Esophagus muscularis mucosa (tissue), 3 donors: ENCODE measurements at regions not wholly inside any gene's neighbourhood (a gene's known extent, or its start where the extent isn't known, plus 50 kb on each side); places are given as distances from the start of the nearest gene placed in this dataset.

ENCODE experiments used
- POLR2AphosphoS5 ChIP-seq, 2 donors: sonication (generic); formaldehyde crosslinking; IDR thresholded peaks; one replicate each; pipeline ENCODE4 v1.6.1; 2017; ENCODE audit warnings: antibody characterized with exemption in 2 of 2
- TF ChIP-seq, protein P1 (sequence below), 3 experiments: fragments of 200-600 bp in 2 of 3; fragments of 450-650 bp in 1 of 3; sonication (generic) in 2 of 3; IDR thresholded peaks; one replicate each; pipeline ENCODE4 v1.5.1; 2017 to 2019; ENCODE audit warnings: antibody characterized with exemption in 3 of 3, mild to moderate bottlenecking in 2 of 3, moderate library complexity in 1 of 3

DNA sequence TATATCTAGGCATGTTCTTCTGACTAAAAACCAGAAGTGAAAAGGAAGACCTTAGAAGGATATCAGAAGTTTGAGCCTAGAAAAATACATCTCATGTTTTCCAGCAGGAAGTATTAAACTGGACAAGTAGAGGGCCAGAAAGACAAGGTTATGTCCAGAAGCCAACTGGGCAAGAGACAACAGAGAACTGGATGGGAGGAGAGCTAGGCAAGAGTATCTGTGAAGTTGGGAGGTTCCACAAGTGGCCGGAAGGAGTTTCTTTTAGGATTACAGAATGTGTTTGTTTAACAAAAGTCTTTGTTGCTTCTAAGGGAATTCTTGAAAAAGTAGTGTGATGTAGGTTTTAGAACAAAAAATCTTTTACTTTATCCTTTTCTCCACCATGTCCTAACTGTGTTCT lies 86.4 kb downstream of the CYP26A1 start:
- TF ChIP-seq POLR2AphosphoS5 (IDR thresholded peaks at IDR 0.05): no peak
- TF ChIP-seq, protein P1, sequence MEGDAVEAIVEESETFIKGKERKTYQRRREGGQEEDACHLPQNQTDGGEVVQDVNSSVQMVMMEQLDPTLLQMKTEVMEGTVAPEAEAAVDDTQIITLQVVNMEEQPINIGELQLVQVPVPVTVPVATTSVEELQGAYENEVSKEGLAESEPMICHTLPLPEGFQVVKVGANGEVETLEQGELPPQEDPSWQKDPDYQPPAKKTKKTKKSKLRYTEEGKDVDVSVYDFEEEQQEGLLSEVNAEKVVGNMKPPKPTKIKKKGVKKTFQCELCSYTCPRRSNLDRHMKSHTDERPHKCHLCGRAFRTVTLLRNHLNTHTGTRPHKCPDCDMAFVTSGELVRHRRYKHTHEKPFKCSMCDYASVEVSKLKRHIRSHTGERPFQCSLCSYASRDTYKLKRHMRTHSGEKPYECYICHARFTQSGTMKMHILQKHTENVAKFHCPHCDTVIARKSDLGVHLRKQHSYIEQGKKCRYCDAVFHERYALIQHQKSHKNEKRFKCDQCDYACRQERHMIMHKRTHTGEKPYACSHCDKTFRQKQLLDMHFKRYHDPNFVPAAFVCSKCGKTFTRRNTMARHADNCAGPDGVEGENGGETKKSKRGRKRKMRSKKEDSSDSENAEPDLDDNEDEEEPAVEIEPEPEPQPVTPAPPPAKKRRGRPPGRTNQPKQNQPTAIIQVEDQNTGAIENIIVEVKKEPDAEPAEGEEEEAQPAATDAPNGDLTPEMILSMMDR (IDR thresholded peaks at IDR 0.05): no peak
